ENCODE measurements at regions not wholly inside any gene's neighbourhood (a gene's known extent, or its start where the extent isn't known, plus 50 kb on each side); places are given as distances from the start of the nearest gene placed in this dataset.

DNA sequence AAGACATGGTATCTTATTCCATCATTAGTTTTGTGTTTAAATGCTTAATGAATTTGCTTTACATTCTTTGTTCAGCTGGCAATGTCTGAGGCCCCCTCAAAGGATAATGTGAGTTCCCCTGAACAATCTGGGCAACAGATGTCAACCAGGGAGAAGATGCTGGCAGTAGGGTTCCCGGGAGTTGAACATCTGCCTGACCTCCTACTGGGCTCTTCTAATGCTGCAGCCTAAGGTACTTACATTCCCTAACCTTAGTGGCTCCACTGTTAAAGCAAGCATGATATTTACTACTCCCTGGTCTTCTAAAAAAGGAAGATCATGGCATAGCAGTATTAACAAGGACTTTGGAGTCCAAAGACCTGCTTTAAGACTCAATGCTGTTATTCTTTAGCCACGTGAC, 574.9 kb upstream of the NR5A2 start:
- H3K79me2 ChIP-seq (ENCODE audit: insufficient read depth, low read length) = no peaks in the 10 kb centered on the region
- DNase-seq (ENCODE audit: low read depth) (no peak), FAIRE-seq (no peak)
- no peaks in the 10 kb centered on the region for H4K20me1 ChIP-seq (ENCODE audit: insufficient read depth, low read length)
- H3K4me1 ChIP-seq (ENCODE audit: insufficient read depth, low read length) = no peaks in the 10 kb centered on the region
- H2AFZ ChIP-seq (ENCODE audit: low read depth, low read length) = no peak overlapping the region
- H3K4me3 ChIP-seq (ENCODE audit: insufficient read depth, low read depth, low read length) = no peak overlapping the region
- Mint-ChIP-seq H3K27me3 (ENCODE audit: low read depth, unreplicated experiment) (no peaks in the 10 kb centered on the region), H3K27ac (ENCODE audit: unreplicated experiment) (no peak overlapping the region), H3K4me1 (ENCODE audit: low read depth, unreplicated experiment) (peaks cover 16% of the 10 kb centered on the region), H3K36me3 (ENCODE audit: low read depth, unreplicated experiment) (no peaks in the 10 kb centered on the region), H3K4me3 (ENCODE audit: unreplicated experiment) (no peak overlapping the region), H3K9me3 (ENCODE audit: unreplicated experiment) (no peaks in the 10 kb centered on the region)
- H3K36me3 ChIP-seq (ENCODE audit: insufficient read depth, low read length) = no peaks in the 10 kb centered on the region
- H3K27me3 ChIP-seq (ENCODE audit: insufficient read depth, low read length) = no peaks in the 10 kb centered on the region
- no peak overlapping the region for H3K27ac ChIP-seq (ENCODE audit: low read depth, low read length)
- no peaks in the 10 kb centered on the region for H3K9me3 ChIP-seq (ENCODE audit: insufficient read depth, low read depth, low read length)
- no peak overlapping the region for H3K4me2 ChIP-seq (ENCODE audit: low read length)
- H3K9ac ChIP-seq (ENCODE audit: low read length) = no peak overlapping the region
- no peak for TF ChIP-seq EZH2 (IDR thresholded peaks at IDR 0.05; ENCODE audit: insufficient read depth, low read length)
- TF ChIP-seq, protein P1, sequence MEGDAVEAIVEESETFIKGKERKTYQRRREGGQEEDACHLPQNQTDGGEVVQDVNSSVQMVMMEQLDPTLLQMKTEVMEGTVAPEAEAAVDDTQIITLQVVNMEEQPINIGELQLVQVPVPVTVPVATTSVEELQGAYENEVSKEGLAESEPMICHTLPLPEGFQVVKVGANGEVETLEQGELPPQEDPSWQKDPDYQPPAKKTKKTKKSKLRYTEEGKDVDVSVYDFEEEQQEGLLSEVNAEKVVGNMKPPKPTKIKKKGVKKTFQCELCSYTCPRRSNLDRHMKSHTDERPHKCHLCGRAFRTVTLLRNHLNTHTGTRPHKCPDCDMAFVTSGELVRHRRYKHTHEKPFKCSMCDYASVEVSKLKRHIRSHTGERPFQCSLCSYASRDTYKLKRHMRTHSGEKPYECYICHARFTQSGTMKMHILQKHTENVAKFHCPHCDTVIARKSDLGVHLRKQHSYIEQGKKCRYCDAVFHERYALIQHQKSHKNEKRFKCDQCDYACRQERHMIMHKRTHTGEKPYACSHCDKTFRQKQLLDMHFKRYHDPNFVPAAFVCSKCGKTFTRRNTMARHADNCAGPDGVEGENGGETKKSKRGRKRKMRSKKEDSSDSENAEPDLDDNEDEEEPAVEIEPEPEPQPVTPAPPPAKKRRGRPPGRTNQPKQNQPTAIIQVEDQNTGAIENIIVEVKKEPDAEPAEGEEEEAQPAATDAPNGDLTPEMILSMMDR (IDR thresholded peaks at IDR 0.05; ENCODE audit: insufficient read depth, low read depth, low read length) = no peak

DNA sequence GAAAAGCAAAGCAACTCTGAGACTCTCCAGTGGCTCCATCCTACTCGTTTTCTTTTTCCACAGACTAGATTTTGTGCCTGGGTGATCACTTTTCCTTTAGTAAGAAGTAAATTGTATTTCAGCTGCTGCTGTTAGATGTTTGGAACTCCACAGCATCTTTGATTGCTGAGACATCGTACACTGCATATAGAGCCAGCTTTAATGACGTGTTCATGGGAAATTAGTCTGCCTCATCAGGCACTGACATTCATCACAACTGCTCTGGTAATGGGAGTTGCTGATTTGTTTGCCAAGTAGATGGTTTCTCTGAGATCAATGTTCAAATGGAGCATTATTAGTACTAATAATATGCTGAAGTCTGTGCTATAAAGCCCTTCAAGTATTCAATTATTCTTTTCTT, 573.8 kb upstream of the NR5A2 start:
- H3K9me3 Mint-ChIP-seq (ENCODE audit: unreplicated experiment) = no peaks in the 10 kb centered on the region
- Histone ChIP-seq H3K4me2 (ENCODE audit: low read length) (no peak overlapping the region), H3K9ac (ENCODE audit: low read length) (no peak overlapping the region), H3K4me1 (ENCODE audit: insufficient read depth, low read length) (no peaks in the 10 kb centered on the region), H2AFZ (ENCODE audit: low read depth, low read length) (no peak overlapping the region), H3K4me3 (ENCODE audit: insufficient read depth, low read depth, low read length) (no peak overlapping the region), H3K27me3 (ENCODE audit: insufficient read depth, low read length) (no peaks in the 10 kb centered on the region), H3K36me3 (ENCODE audit: insufficient read depth, low read length) (no peaks in the 10 kb centered on the region), H3K27ac (ENCODE audit: low read depth, low read length) (no peak overlapping the region), H3K79me2 (ENCODE audit: insufficient read depth, low read length) (no peaks in the 10 kb centered on the region), H3K9me3 (ENCODE audit: insufficient read depth, low read depth, low read length) (no peaks in the 10 kb centered on the region), H4K20me1 (ENCODE audit: insufficient read depth, low read length) (no peaks in the 10 kb centered on the region)
- peak; percentile 89 for DNase-seq (ENCODE audit: low read depth)
- peaks cover 11% of the 10 kb centered on the region for H3K4me1 Mint-ChIP-seq (ENCODE audit: low read depth, unreplicated experiment)
- no peaks in the 10 kb centered on the region for H3K27me3 Mint-ChIP-seq (ENCODE audit: low read depth, unreplicated experiment)
- TF ChIP-seq EZH2 (IDR thresholded peaks at IDR 0.05; ENCODE audit: insufficient read depth, low read length) = no peak
- no peak overlapping the region for H3K4me3 Mint-ChIP-seq (ENCODE audit: unreplicated experiment)
- no peak overlapping the region for H3K27ac Mint-ChIP-seq (ENCODE audit: unreplicated experiment)
- no peaks in the 10 kb centered on the region for H3K36me3 Mint-ChIP-seq (ENCODE audit: low read depth, unreplicated experiment)
- FAIRE-seq = no peak

DNA sequence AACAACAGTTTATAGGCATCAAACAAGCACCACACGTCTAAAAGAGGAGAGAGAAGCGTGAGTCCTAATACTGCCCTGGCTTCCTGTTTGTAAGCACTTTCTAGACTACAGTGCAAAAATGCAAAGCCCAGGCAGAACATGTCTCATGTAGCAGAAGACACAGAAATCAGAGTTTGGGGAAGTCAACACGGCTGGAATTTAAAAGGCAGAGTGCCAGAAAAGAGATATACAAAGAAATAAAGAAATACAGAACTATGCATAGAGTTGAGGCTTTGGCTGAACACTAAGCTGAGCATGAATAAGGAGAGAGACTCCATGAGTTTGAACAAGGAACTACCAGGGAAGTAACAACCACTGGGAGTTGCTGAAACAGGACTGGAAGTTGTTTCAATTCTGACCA, 566.6 kb upstream of the NR5A2 start:
- Histone ChIP-seq H3K4me1 (ENCODE audit: insufficient read depth, low read length) (no peaks in the 10 kb centered on the region), H2AFZ (ENCODE audit: low read depth, low read length) (no peak overlapping the region), H4K20me1 (ENCODE audit: insufficient read depth, low read length) (no peaks in the 10 kb centered on the region), H3K9me3 (ENCODE audit: insufficient read depth, low read depth, low read length) (no peaks in the 10 kb centered on the region), H3K4me3 (ENCODE audit: insufficient read depth, low read depth, low read length) (no peak overlapping the region), H3K9ac (ENCODE audit: low read length) (no peak overlapping the region), H3K36me3 (ENCODE audit: insufficient read depth, low read length) (no peaks in the 10 kb centered on the region), H3K79me2 (ENCODE audit: insufficient read depth, low read length) (no peaks in the 10 kb centered on the region), H3K4me2 (ENCODE audit: low read length) (no peak overlapping the region), H3K27ac (ENCODE audit: low read depth, low read length) (no peak overlapping the region), H3K27me3 (ENCODE audit: insufficient read depth, low read length) (no peaks in the 10 kb centered on the region)
- Mint-ChIP-seq H3K36me3 (ENCODE audit: low read depth, unreplicated experiment) (peaks cover 4% of the 10 kb centered on the region), H3K27ac (ENCODE audit: unreplicated experiment) (no peak overlapping the region), H3K4me3 (ENCODE audit: unreplicated experiment) (no peak overlapping the region), H3K4me1 (ENCODE audit: low read depth, unreplicated experiment) (no peaks in the 10 kb centered on the region), H3K27me3 (ENCODE audit: low read depth, unreplicated experiment) (no peaks in the 10 kb centered on the region), H3K9me3 (ENCODE audit: unreplicated experiment) (peaks cover 3% of the 10 kb centered on the region)
- DNase-seq (ENCODE audit: low read depth) (no peak), FAIRE-seq (no peak)
- no peak for TF ChIP-seq EZH2 (IDR thresholded peaks at IDR 0.05; ENCODE audit: insufficient read depth, low read length)
- TF ChIP-seq, protein P1 (IDR thresholded peaks at IDR 0.05; ENCODE audit: insufficient read depth, low read depth, low read length) = no peak

All from astrocyte (in vitro differentiated cells and primary cell).